IMR-90 (cell line): ENCODE measurements at regions not wholly inside any gene's neighbourhood (a gene's known extent, or its start where the extent isn't known, plus 50 kb on each side); places are given as distances from the start of the nearest gene placed in this dataset.

Experiments used
- ATAC-seq: fragments of 200-7000 bp; cut with Tn5 transposase; 2 replicates; pipeline ENCODE4 v1.9.1; 2020; ENCODE audit warnings: low read depth, mild to moderate bottlenecking, moderate library complexity
- BruUV-seq: library from RNA; stranded (reverse); fragments of 400-500 nt; replicated peaks from 2 replicates; lab custom pipeline; 2021; lab: Mats Ljungman, UMichigan
- CTCF ChIA-PET: fragments of 300-600 bp; formaldehyde crosslinking; extraction: SDS; loops from one replicate; lab custom pipeline; 2021; ENCODE audit warnings: antibody characterized with exemption; lab: Yijun Ruan, JAX
- POLR2A ChIA-PET: fragments of 300-600 bp; sonication (Branson Sonifier 250); formaldehyde crosslinking; loops from one replicate; lab custom pipeline; 2022; ENCODE audit warnings: antibody characterized with exemption; ENCODE audit not compliant: unreplicated experiment; lab: Charles Lee
- DNase-seq: peaks from one replicate; pipeline ENCODE4 v3.0.0; 2013
- H2AFZ ChIP-seq: replicated peaks from 2 replicates; pipeline ENCODE3; 2013; ENCODE audit warnings: low read length, mild to moderate bottlenecking; ENCODE audit not compliant: poor library complexity
- H2AK5ac ChIP-seq: 2 replicates; pipeline ENCODE4 v1.6.1; 2013; ENCODE audit warnings: low read depth, low read length, inconsistent platforms
- H2AK9ac ChIP-seq: replicated peaks from 2 replicates; pipeline ENCODE3; 2013; ENCODE audit warnings: mild to moderate bottlenecking, low read depth, low read length, moderate library complexity; ENCODE audit not compliant: poor library complexity
- H2BK120ac ChIP-seq: 2 replicates; pipeline ENCODE4 v1.6.1; 2013; ENCODE audit warnings: low read depth, low read length, inconsistent platforms
- H2BK15ac ChIP-seq: 3 replicates; pipeline ENCODE4 v1.6.1; 2013; ENCODE audit warnings: low read depth, low read length, inconsistent platforms
- H2BK20ac ChIP-seq: 2 replicates; pipeline ENCODE4 v1.6.1; 2013; ENCODE audit warnings: low read depth, mild to moderate bottlenecking, inconsistent platforms, low read length, moderate library complexity
- H2BK5ac ChIP-seq: 2 replicates; pipeline ENCODE4 v1.6.1; 2013; ENCODE audit warnings: mild to moderate bottlenecking, low read depth, low read length, inconsistent platforms; ENCODE audit not compliant: poor library complexity, severe bottlenecking
- H3K14ac ChIP-seq: replicated peaks from 2 replicates; pipeline ENCODE4 v1.6.1; 2013; ENCODE audit warnings: low read depth, low read length, inconsistent platforms
- H3K18ac ChIP-seq: 2 replicates; pipeline ENCODE4 v1.6.1; 2013; ENCODE audit warnings: low read depth, low read length, control low read depth
- H3K23ac ChIP-seq: 2 replicates; pipeline ENCODE4 v1.6.1; 2013; ENCODE audit warnings: low read depth, low read length, inconsistent platforms
- H3K27ac ChIP-seq: 2 replicates; pipeline ENCODE4 v1.5.1; 2013; ENCODE audit warnings: mild to moderate bottlenecking, control low read depth, low read length; ENCODE audit not compliant: insufficient read depth
- H3K27me3 ChIP-seq: 2 replicates; pipeline ENCODE4 v1.6.1; 2013; ENCODE audit warnings: low read length; ENCODE audit not compliant: control insufficient read depth, insufficient read depth
- H3K36me3 ChIP-seq: 2 replicates; pipeline ENCODE4 v1.6.1; 2013; ENCODE audit warnings: low read length, mixed read lengths; ENCODE audit not compliant: control insufficient read depth, insufficient read depth
- H3K4ac ChIP-seq: 2 replicates; pipeline ENCODE4 v1.6.1; 2013; ENCODE audit warnings: low read depth, low read length, inconsistent platforms
- H3K4me1 ChIP-seq: 2 replicates; pipeline ENCODE4 v1.6.1; 2013; ENCODE audit warnings: low read length, mixed read lengths; ENCODE audit not compliant: control insufficient read depth, insufficient read depth
- H3K4me2 ChIP-seq: 2 replicates; pipeline ENCODE4 v1.6.1; 2013; ENCODE audit warnings: low read depth, mild to moderate bottlenecking, control low read depth, low read length, moderate library complexity
- H3K4me3 ChIP-seq: 2 replicates; pipeline ENCODE4 v1.5.1; 2013; ENCODE audit warnings: low read depth, mild to moderate bottlenecking, control low read depth, low read length, moderate library complexity; ENCODE audit not compliant: insufficient read depth
- H3K56ac ChIP-seq: 2 replicates; pipeline ENCODE4 v1.6.1; 2013; ENCODE audit warnings: low read length, inconsistent platforms; ENCODE audit not compliant: insufficient read depth; ENCODE audit errors: extremely low read depth
- H3K79me1 ChIP-seq, 2 experiments: 2 replicates each; pipeline ENCODE4 v1.6.1; 2013; ENCODE audit warnings: low read length in 2 of 2, inconsistent platforms in 1 of 2, low read depth in 1 of 2
- H3K9ac ChIP-seq: 2 replicates; pipeline ENCODE4 v1.6.1; 2013; ENCODE audit warnings: low read depth, low read length, control low read depth
- H3K9me1 ChIP-seq: 2 replicates; pipeline ENCODE4 v1.6.1; 2013; ENCODE audit warnings: low read length, inconsistent platforms; ENCODE audit not compliant: insufficient read depth
- H3K9me3 ChIP-seq: 2 replicates; pipeline ENCODE4 v1.6.1; 2013; ENCODE audit warnings: low read length; ENCODE audit not compliant: control insufficient read depth, insufficient read depth
- H4K20me1 ChIP-seq: 2 replicates; pipeline ENCODE4 v1.6.1; 2013; ENCODE audit warnings: low read length, inconsistent platforms; ENCODE audit not compliant: insufficient read depth
- H4K5ac ChIP-seq: 2 replicates; pipeline ENCODE4 v1.6.1; 2013; ENCODE audit warnings: mild to moderate bottlenecking, low read depth, low read length, control low read depth
- H4K8ac ChIP-seq, 2 experiments: 2 replicates each; pipeline ENCODE4 v1.6.1; 2013; ENCODE audit warnings: low read depth in 2 of 2, low read length in 2 of 2, control low read depth in 1 of 2, inconsistent platforms in 1 of 2
- H4K91ac ChIP-seq: 2 replicates; pipeline ENCODE4 v1.6.1; 2013; ENCODE audit warnings: low read depth, low read length, inconsistent platforms; ENCODE audit not compliant: insufficient read depth
- BHLHE40 ChIP-seq: fragments of 150-350 bp; IDR thresholded peaks from 2 replicates; pipeline ENCODE4 v1.6.1; 2016; ENCODE audit warnings: mild to moderate bottlenecking, low read depth, low read length
- CEBPB ChIP-seq: IDR thresholded peaks from 2 replicates; pipeline ENCODE4 v1.6.1; 2012; ENCODE audit warnings: low read depth, low read length, improper control_type of control experiment
- CHD1 ChIP-seq: IDR thresholded peaks from 2 replicates; pipeline ENCODE4 v1.6.1; 2012; ENCODE audit warnings: low read depth, low read length, improper control_type of control experiment
- FOS ChIP-seq: fragments of 150-350 bp; IDR thresholded peaks from 2 replicates; pipeline ENCODE4 v1.6.1; 2016; ENCODE audit warnings: low read depth, low read length
- MAFK ChIP-seq: IDR thresholded peaks from 2 replicates; pipeline ENCODE4 v1.6.1; 2012; ENCODE audit warnings: low read depth, low read length, improper control_type of control experiment
- NFE2L2 ChIP-seq: fragments of 150-350 bp; IDR thresholded peaks from 2 replicates; pipeline ENCODE4 v1.6.1; 2016; ENCODE audit warnings: low read depth, mild to moderate bottlenecking, low read length
- RAD21 ChIP-seq: IDR thresholded peaks from 2 replicates; pipeline ENCODE4 v1.6.1; 2012; ENCODE audit warnings: low read length, improper control_type of control experiment
- RCOR1 ChIP-seq: IDR thresholded peaks from 2 replicates; pipeline ENCODE4 v1.6.1; 2012; ENCODE audit warnings: mild to moderate bottlenecking, low read length, improper control_type of control experiment; ENCODE audit not compliant: insufficient replicate concordance
- USF2 ChIP-seq: fragments of 150-350 bp; IDR thresholded peaks from 2 replicates; pipeline ENCODE4 v1.6.1; 2017; ENCODE audit warnings: mild to moderate bottlenecking, antibody characterized with exemption, low read length, low read depth
- WGBS, 2 experiments: methylation state at CpG; one replicate each; pipeline versions ENCODE4 v1.1.5 to v1.1.7; 2013; ENCODE audit warnings: missing lambda C conversion rate in 2 of 2; ENCODE audit not compliant: insufficient read length in 1 of 2; ENCODE audit errors: extremely low coverage in 2 of 2; 5-methylcytosine and 5-hydroxymethylcytosine counted together
- dilution Hi-C: fragments of 300-500 bp; cut with HindIII; formaldehyde crosslinking; loops from one replicate; pipeline ENCODE4 v1.14.3; 2018; ENCODE audit warnings: low sequenced_read_pairs; ENCODE audit not compliant: unreplicated experiment
- in situ Hi-C: fragments of 300-500 bp; cut with MboI; formaldehyde crosslinking; loops from 3 replicates; pipeline ENCODE4 v1.14.3; 2019; ENCODE audit warnings: low sequenced_read_pairs, inconsistent platforms, mixed read lengths
- intact Hi-C: fragments of 100-400 bp; cut with micrococcal nuclease; formaldehyde crosslinking; loops from 2 replicates; pipeline ENCODE4 v1.10.0; 2022

- intact Hi-C loops = no loop called here
- no peaks in the 10 kb centered on the region for H4K20me1 ChIP-seq
- H2BK20ac ChIP-seq = no peak overlapping the region
- no peak overlapping the region for H3K27ac ChIP-seq
- no peak overlapping the region for H3K18ac ChIP-seq
- no peak overlapping the region for H3K4ac ChIP-seq
- no peak overlapping the region for H3K14ac ChIP-seq
- in situ Hi-C loops = no loop called here
- H2BK120ac ChIP-seq = no peak overlapping the region
- no peak overlapping the region for H4K5ac ChIP-seq
- H3K4me2 ChIP-seq = no peak overlapping the region
- no peak overlapping the region for H2AK5ac ChIP-seq
- H3K79me1 ChIP-seq = no peaks in the 10 kb centered on the region
- H3K4me1 ChIP-seq = no peaks in the 10 kb centered on the region
- no peak overlapping the region for H4K91ac ChIP-seq
- ChIA-PET POLR2A (no interaction called here), CTCF (no interaction called here)
- H3K23ac ChIP-seq = no peak overlapping the region
- H4K8ac ChIP-seq = no peak overlapping the region
- DNase-seq = no peak
- H2BK15ac ChIP-seq = no peak overlapping the region
- no peaks in the 10 kb centered on the region for H3K36me3 ChIP-seq
- no peak for ATAC-seq
- no peak overlapping the region for H2AK9ac ChIP-seq
- no peak overlapping the region for H2AFZ ChIP-seq
- H3K27me3 ChIP-seq = no peaks in the 10 kb centered on the region
- dilution Hi-C loops = no loop called here
- BruUV-seq = no TSS peak
- H3K9me1 ChIP-seq = no peaks in the 10 kb centered on the region
- H3K4me3 ChIP-seq = no peak overlapping the region
- H3K9me3 ChIP-seq = peaks cover 4% of the 10 kb centered on the region; the same call in 1 of the 2 replicates
- WGBS, 2 experiments = 70 to 90% methylated on average over 2 of the region's 11 CpGs
- H3K56ac ChIP-seq = no peak overlapping the region
- TF ChIP-seq FOS (no peak), MAFK (no peak), RCOR1 (no peak), NFE2L2 (no peak), USF2 (no peak), BHLHE40 (no peak), CEBPB (no peak), CHD1 (no peak), RAD21 (no peak)
- H3K9ac ChIP-seq = no peak overlapping the region
- no peak overlapping the region for H2BK5ac ChIP-seq
Measured at GRCh38 chr18:65215865-65216466, 534.8 kb upstream of the CDH7 start.
